K562 (cell line): ENCODE measurements at regions not wholly inside any gene's neighbourhood (a gene's known extent, or its start where the extent isn't known, plus 50 kb on each side); places are given as distances from the start of the nearest gene placed in this dataset.

ENCODE experiments used
- ATAC-seq: fragments of 200-7000 bp; cut with Tn5 transposase; 3 replicates; pipeline ENCODE4 v1.9.1; 2020; ENCODE audit warnings: moderate library complexity
- BruUV-seq: library from RNA; stranded (reverse); fragments of 400-500 nt; replicated peaks from 2 replicates; lab custom pipeline; 2021; lab: Mats Ljungman, UMichigan
- CTCF ChIA-PET: fragments of 300-600 bp; formaldehyde crosslinking; extraction: SDS; loops from one replicate; lab custom pipeline; 2021; ENCODE audit warnings: low intra/inter-chr PET ratio; lab: Yijun Ruan, JAX
- POLR2A ChIA-PET: fragments of 300-600, 350-650 bp; sonication (Branson Sonifier 250); formaldehyde crosslinking; extraction: SDS; loops from one replicate; lab custom pipeline; 2021; ENCODE audit warnings: antibody characterized with exemption, inconsistent platforms; lab: Yijun Ruan, JAX
- DNase-seq, 4 experiments: peaks; one replicate each; pipeline versions ENCODE4 v3.0.0 to v3.0.0-alpha.2; 2011 to 2018; ENCODE audit warnings: low spot score in 3 of 4, mixed read lengths in 3 of 4; ENCODE audit errors: extremely low read depth in 1 of 4
- FAIRE-seq: peaks from 2 replicates; lab custom pipeline; 2011; peaks lifted over from hg19 to GRCh38; lab: Jason Lieb, UNC
- H2AFZ ChIP-seq: 2 replicates; pipeline ENCODE4 v1.6.0; 2011; ENCODE audit warnings: low read depth, low read length, control low read depth, inconsistent platforms
- H3K27ac ChIP-seq: fragments of 200-600 bp; 3 replicates; pipeline ENCODE4 v1.8.0; 2011; ENCODE audit warnings: low read depth, mild to moderate bottlenecking, control low read depth, inconsistent platforms, low read length, moderate library complexity, mixed read lengths; ENCODE audit errors: extremely low read depth
- H3K27me3 ChIP-seq, 2 experiments: fragments of 300-600 bp in 1 of 2; 2 replicates in 1 of 2; 3 replicates in 1 of 2; pipeline versions ENCODE4 v1.6.0 to v1.8.0; 2011; ENCODE audit warnings: inconsistent platforms in 2 of 2, low read length in 2 of 2, mild to moderate bottlenecking in 1 of 2, mixed read lengths in 1 of 2, moderate library complexity in 1 of 2; ENCODE audit not compliant: control insufficient read depth in 2 of 2, insufficient read depth in 2 of 2
- H3K36me3 ChIP-seq: fragments of 300-600 bp; 3 replicates; pipeline ENCODE4 v1.8.0; 2011; ENCODE audit warnings: mild to moderate bottlenecking, low read length, inconsistent platforms; ENCODE audit not compliant: control insufficient read depth, insufficient read depth
- H3K4me1 ChIP-seq, 2 experiments: fragments of 200-600 bp in 1 of 2; replicated peaks in 1 of 2; 2 replicates in 1 of 2; 3 replicates in 1 of 2; pipeline versions ENCODE4 v1.5.1 to v1.8.0; 2011; ENCODE audit warnings: inconsistent platforms in 2 of 2, low read length in 2 of 2, mild to moderate bottlenecking in 1 of 2, mixed read lengths in 1 of 2, moderate library complexity in 1 of 2; ENCODE audit not compliant: control insufficient read depth in 2 of 2, insufficient read depth in 2 of 2
- H3K4me2 ChIP-seq: 2 replicates; pipeline ENCODE4 v1.6.1; 2011; ENCODE audit warnings: low read length, control low read depth, inconsistent platforms, mixed read lengths; ENCODE audit not compliant: insufficient read depth
- H3K4me3 ChIP-seq: fragments of 200-600 bp; sonication (generic), shearing (Covaris generic); 2 replicates; pipeline ENCODE4 v1.5.1; 2016; ENCODE audit warnings: control low read depth, inconsistent platforms
- H3K79me2 ChIP-seq: fragments of 200-600 bp; 3 replicates; pipeline ENCODE4 v1.8.0; 2011; ENCODE audit warnings: low read length, inconsistent platforms; ENCODE audit not compliant: control insufficient read depth, insufficient read depth
- H3K9ac ChIP-seq, 2 experiments: 2 replicates each; pipeline versions ENCODE4 v1.6.0 to v1.6.1; 2011; ENCODE audit warnings: low read depth in 2 of 2, low read length in 2 of 2, control low read depth in 1 of 2, inconsistent platforms in 1 of 2, mild to moderate bottlenecking in 1 of 2, mixed read lengths in 1 of 2; ENCODE audit not compliant: insufficient read depth in 1 of 2
- H3K9me1 ChIP-seq: one replicate; pipeline ENCODE4 v1.6.0; 2011; ENCODE audit warnings: inconsistent platforms, mild to moderate bottlenecking, low read length, moderate library complexity; ENCODE audit not compliant: control insufficient read depth, insufficient read depth
- H3K9me3 ChIP-seq: replicated peaks from 2 replicates; pipeline ENCODE4 v1.5.1; 2011; ENCODE audit warnings: low read depth, low read length, inconsistent platforms; ENCODE audit not compliant: control insufficient read depth, insufficient read depth
- H4K20me1 ChIP-seq: replicated peaks from 2 replicates; pipeline ENCODE4 v1.6.1; 2011; ENCODE audit warnings: low read length, inconsistent platforms, mixed read lengths; ENCODE audit not compliant: control insufficient read depth, insufficient read depth
- ATF7 ChIP-seq: fragments of 450-650 bp; IDR thresholded peaks from 2 replicates; pipeline ENCODE4 v1.7.1; 2014; ENCODE audit warnings: mild to moderate bottlenecking, moderate library complexity
- ETV1 ChIP-seq: fragments of 450-650 bp; conservative IDR thresholded peaks from 2 replicates; pipeline ENCODE4 v1.6.1; 2016; ENCODE audit warnings: missing genetic modification characterization, control low read depth, low read depth, missing compliant biosample characterization
- HDAC8 ChIP-seq: fragments of 450-650 bp; IDR thresholded peaks from 2 replicates; pipeline ENCODE4 v1.6.1; 2016; ENCODE audit warnings: mild to moderate bottlenecking, missing genetic modification characterization, moderate library complexity, missing compliant biosample characterization
- KDM4B ChIP-seq, 2 experiments: fragments of 450-650 bp in 1 of 2; sonication (generic) in 1 of 2; IDR thresholded peaks; 2 replicates each; pipeline ENCODE4 v1.6.1; 2016 to 2017; ENCODE audit warnings: borderline replicate concordance in 2 of 2, antibody characterized with exemption in 1 of 2, low read depth in 1 of 2, mild to moderate bottlenecking in 1 of 2
- KHSRP ChIP-seq: fragments of 450-650 bp; IDR thresholded peaks from 2 replicates; pipeline ENCODE4 v1.6.1; 2017
- NFATC3 ChIP-seq: fragments of 450-650 bp; IDR thresholded peaks from 2 replicates; pipeline ENCODE4 v1.6.1; 2017; ENCODE audit warnings: mild to moderate bottlenecking
- PCBP1 ChIP-seq: fragments of 200-400 bp; formaldehyde crosslinking; IDR thresholded peaks from 2 replicates; pipeline ENCODE4 v1.6.1; 2018; ENCODE audit warnings: mild to moderate bottlenecking, low read depth, low read length; ENCODE audit not compliant: poor library complexity, severe bottlenecking
- PHF21A ChIP-seq: fragments of 450-650 bp; IDR thresholded peaks from 2 replicates; pipeline ENCODE4 v1.6.1; 2017; ENCODE audit warnings: low read depth, borderline replicate concordance
- ZBTB9 ChIP-seq: fragments of 450-650 bp; formaldehyde crosslinking; IDR thresholded peaks from 2 replicates; pipeline ENCODE4 v1.4.0; 2020; ENCODE audit warnings: mild to moderate bottlenecking, moderate library complexity
- ZNF253 ChIP-seq: fragments of 250-450 bp; sonication (Bioruptor Pico); conservative IDR thresholded peaks from 2 replicates; pipeline ENCODE4 v1.6.1; 2021; ENCODE audit warnings: mild to moderate bottlenecking
- ZNF280B ChIP-seq: fragments of 250-450 bp; sonication (Bioruptor Pico); IDR thresholded peaks from 2 replicates; pipeline ENCODE4 v1.5.1; 2021; ENCODE audit warnings: mild to moderate bottlenecking
- ZNF584 ChIP-seq: fragments of 200-800 bp; sonication (Bioruptor generic); IDR thresholded peaks from 2 replicates; pipeline ENCODE4 v1.6.1; 2016; ENCODE audit warnings: low read depth, mild to moderate bottlenecking, missing genetic modification characterization, missing compliant biosample characterization
- in situ Hi-C: fragments of 300-500 bp; cut with MboI; formaldehyde crosslinking; loops from 4 replicates; pipeline ENCODE4 v1.15.0; 2018; ENCODE audit warnings: inconsistent platforms, mixed read lengths
- intact Hi-C: fragments of 100-400 bp; cut with micrococcal nuclease; formaldehyde crosslinking; loops from 2 replicates; pipeline ENCODE4 v1.14.2; 2022
- TF ChIP-seq, protein P1 (sequence below), 2 experiments: fragments of 450-650 bp; IDR thresholded peaks; 2 replicates each; pipeline ENCODE4 v1.6.1; 2018; ENCODE audit warnings: mild to moderate bottlenecking in 2 of 2, low read depth in 1 of 2; ENCODE audit not compliant: partially characterized antibody in 2 of 2

DNA sequence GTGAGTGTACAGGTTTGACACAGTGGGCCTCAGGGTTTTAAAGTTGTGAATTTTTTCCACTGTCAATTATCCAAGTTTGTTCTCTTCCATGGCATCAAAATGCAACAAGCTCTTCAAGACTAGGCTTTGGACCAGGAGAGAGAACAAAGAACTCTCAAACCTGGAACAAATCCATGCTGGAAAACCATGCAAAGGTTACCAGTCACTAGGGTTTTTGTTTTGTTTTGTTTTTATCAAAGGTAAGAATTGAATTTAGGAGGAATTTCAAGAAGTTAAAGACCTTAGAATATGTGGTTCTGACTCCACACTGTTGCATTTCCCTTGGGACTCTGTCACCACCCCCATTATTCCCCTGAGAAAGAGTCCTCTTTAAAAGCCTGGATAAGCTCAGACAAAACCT lies 191.1 kb upstream of the PIK3R1 start:
- H3K36me3 ChIP-seq: no peaks in the 10 kb centered on the region
- H3K4me1 ChIP-seq: no peaks in the 10 kb centered on the region
- H4K20me1 ChIP-seq: no peaks in the 10 kb centered on the region
- ATAC-seq: no peak
- intact Hi-C loops (no loop called here), in situ Hi-C loops (no loop called here)
- no peak overlapping the region for H3K4me3 ChIP-seq
- BruUV-seq: no TSS peak
- TF ChIP-seq KHSRP (no peak), ATF7 (no peak), NFATC3 (no peak), ZBTB9 (CRISPR knock-in tag) (no peak), PCBP1 (no peak), ZNF280B (CRISPR knock-in tag) (no peak), ETV1 (tag) (no peak), PHF21A (no peak), ZNF253 (no peak), HDAC8 (no peak), ZNF584 (CRISPR knock-in tag) (no peak), KDM4B (IDR thresholded peaks at IDR 0.05; ENCODE audit: borderline replicate concordance in 2 of 2, low read depth in 1 of 2) (no peak)
- TF ChIP-seq, protein P1, sequence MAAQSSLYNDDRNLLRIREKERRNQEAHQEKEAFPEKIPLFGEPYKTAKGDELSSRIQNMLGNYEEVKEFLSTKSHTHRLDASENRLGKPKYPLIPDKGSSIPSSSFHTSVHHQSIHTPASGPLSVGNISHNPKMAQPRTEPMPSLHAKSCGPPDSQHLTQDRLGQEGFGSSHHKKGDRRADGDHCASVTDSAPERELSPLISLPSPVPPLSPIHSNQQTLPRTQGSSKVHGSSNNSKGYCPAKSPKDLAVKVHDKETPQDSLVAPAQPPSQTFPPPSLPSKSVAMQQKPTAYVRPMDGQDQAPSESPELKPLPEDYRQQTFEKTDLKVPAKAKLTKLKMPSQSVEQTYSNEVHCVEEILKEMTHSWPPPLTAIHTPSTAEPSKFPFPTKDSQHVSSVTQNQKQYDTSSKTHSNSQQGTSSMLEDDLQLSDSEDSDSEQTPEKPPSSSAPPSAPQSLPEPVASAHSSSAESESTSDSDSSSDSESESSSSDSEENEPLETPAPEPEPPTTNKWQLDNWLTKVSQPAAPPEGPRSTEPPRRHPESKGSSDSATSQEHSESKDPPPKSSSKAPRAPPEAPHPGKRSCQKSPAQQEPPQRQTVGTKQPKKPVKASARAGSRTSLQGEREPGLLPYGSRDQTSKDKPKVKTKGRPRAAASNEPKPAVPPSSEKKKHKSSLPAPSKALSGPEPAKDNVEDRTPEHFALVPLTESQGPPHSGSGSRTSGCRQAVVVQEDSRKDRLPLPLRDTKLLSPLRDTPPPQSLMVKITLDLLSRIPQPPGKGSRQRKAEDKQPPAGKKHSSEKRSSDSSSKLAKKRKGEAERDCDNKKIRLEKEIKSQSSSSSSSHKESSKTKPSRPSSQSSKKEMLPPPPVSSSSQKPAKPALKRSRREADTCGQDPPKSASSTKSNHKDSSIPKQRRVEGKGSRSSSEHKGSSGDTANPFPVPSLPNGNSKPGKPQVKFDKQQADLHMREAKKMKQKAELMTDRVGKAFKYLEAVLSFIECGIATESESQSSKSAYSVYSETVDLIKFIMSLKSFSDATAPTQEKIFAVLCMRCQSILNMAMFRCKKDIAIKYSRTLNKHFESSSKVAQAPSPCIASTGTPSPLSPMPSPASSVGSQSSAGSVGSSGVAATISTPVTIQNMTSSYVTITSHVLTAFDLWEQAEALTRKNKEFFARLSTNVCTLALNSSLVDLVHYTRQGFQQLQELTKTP (IDR thresholded peaks at IDR 0.05; ENCODE audit: low read depth in 1 of 2, partially characterized antibody in 2 of 2): no peak
- H3K27ac ChIP-seq: no peak overlapping the region
- H3K9ac ChIP-seq: no peak overlapping the region
- no peak overlapping the region for H3K4me2 ChIP-seq
- no peak for DNase-seq
- H3K9me1 ChIP-seq: no peaks in the 10 kb centered on the region
- peaks cover 3 to 4% of the 10 kb centered on the region in 2 experiments; a peak in 2 of 5 replicates for H3K27me3 ChIP-seq
- no peak for FAIRE-seq
- CTCF ChIA-PET: no interaction called here
- POLR2A ChIA-PET: no interaction called here
- no peak overlapping the region for H2AFZ ChIP-seq
- no peaks in the 10 kb centered on the region for H3K79me2 ChIP-seq
- no peaks in the 10 kb centered on the region for H3K9me3 ChIP-seq
